Stimulated activated naive CD8-positive, alpha-beta T cell treated with anti-CD3 and anti-CD28 coated beads, Interleukin-15, amount 100 ng/mL, for 72 hours (primary cell): ENCODE measurements at regions not wholly inside any gene's neighbourhood (a gene's known extent, or its start where the extent isn't known, plus 50 kb on each side); places are given as distances from the start of the nearest gene placed in this dataset.

Experiments
- ATAC-seq: fragments of 150-1000 bp; cut with Tn5 transposase; 2 replicates; pipeline ENCODE4 v1.10.0; 2021; ENCODE audit warnings: mild to moderate bottlenecking, moderate library complexity
- DNase-seq, 2 donors: peaks; one replicate each; pipeline ENCODE4 v3.0.0; 2021 to 2022
- H3K27ac Mint-ChIP-seq, 2 donors: one replicate each; pipeline ENCODE4 v1.8.0; 2022; ENCODE audit warnings: mild to moderate bottlenecking in 2 of 2, mixed read lengths in 2 of 2, moderate library complexity in 2 of 2
- H3K27me3 Mint-ChIP-seq: one replicate; pipeline ENCODE4 v1.8.0; 2022; ENCODE audit warnings: mixed read lengths
- H3K4me1 Mint-ChIP-seq: one replicate; pipeline ENCODE4 v1.8.0; 2022; ENCODE audit warnings: mild to moderate bottlenecking, mixed read lengths
- H3K4me3 Mint-ChIP-seq, 2 donors: one replicate each; pipeline ENCODE4 v1.8.0; 2022; ENCODE audit warnings: mild to moderate bottlenecking in 2 of 2, mixed read lengths in 2 of 2, moderate library complexity in 1 of 2
- H3K9me3 Mint-ChIP-seq, 2 donors: one replicate each; pipeline ENCODE4 v1.8.0; 2022; ENCODE audit warnings: mixed read lengths in 2 of 2

GRCh38 chr6:16817594-16817993, 56.3 kb upstream of the ATXN1 start:
- DNase-seq (no peak), ATAC-seq (no peak)
- no peak overlapping the region for H3K27ac Mint-ChIP-seq

GRCh38 chr6:16816891-16817290, 55.6 kb upstream of the ATXN1 start:
- no peak for DNase-seq
- Mint-ChIP-seq H3K9me3 (peaks cover 23 to 24% of the 10 kb centered on the region in 2 donors), H3K27ac (no peak overlapping the region), H3K4me1 (no peaks in the 10 kb centered on the region), H3K4me3 (no peak overlapping the region), H3K27me3 (peaks cover 14% of the 10 kb centered on the region)
- ATAC-seq: no peak

More at GRCh38 chr6:16817594-16817993, 56.3 kb upstream of the ATXN1 start:
- Mint-ChIP-seq H3K4me1 (no peaks in the 10 kb centered on the region), H3K9me3 (peaks cover 17% of the 10 kb centered on the region in 2 donors), H3K27me3 (peaks cover 17% of the 10 kb centered on the region), H3K4me3 (no peak overlapping the region)

- H3K27ac Mint-ChIP-seq: no peak overlapping the region
- peaks cover 4% of the 10 kb centered on the region for H3K4me1 Mint-ChIP-seq
- no peak for DNase-seq
- peaks cover 35 to 43% of the 10 kb centered on the region in 2 donors for H3K9me3 Mint-ChIP-seq
- no peaks in the 10 kb centered on the region for H3K27me3 Mint-ChIP-seq
- no peak overlapping the region for H3K4me3 Mint-ChIP-seq
- ATAC-seq: no peak
Measured at GRCh38 chr6:16812993-16813392, 51.7 kb upstream of the ATXN1 start.

GRCh38 chr6:16811277-16811979, 50.2 kb upstream of the ATXN1 start:
- Mint-ChIP-seq H3K27ac (no peak overlapping the region), H3K27me3 (peaks cover 7% of the 10 kb centered on the region), H3K4me1 (peaks cover 4% of the 10 kb centered on the region), H3K4me3 (no peak overlapping the region), H3K9me3 (peaks cover 35 to 43% of the 10 kb centered on the region in 2 donors)
- DNase-seq (no peak), ATAC-seq (no peak)
